SK-N-SH (cell line): ENCODE measurements at regions not wholly inside any gene's neighbourhood (a gene's known extent, or its start where the extent isn't known, plus 50 kb on each side); places are given as distances from the start of the nearest gene placed in this dataset.
A peak's percentile ranks its signal among the peaks of the same experiment; 100 is the strongest.

Experiments used
- CTCF ChIA-PET: fragments of 300-600, 350-600 bp; formaldehyde crosslinking; extraction: SDS; loops from one replicate; lab custom pipeline; 2021; lab: Yijun Ruan, JAX
- POLR2A ChIA-PET: fragments of 350-600 bp; sonication (Branson Sonifier 250); formaldehyde crosslinking; extraction: SDS; loops from one replicate; lab custom pipeline; 2020; ENCODE audit warnings: antibody characterized with exemption, inconsistent platforms; lab: Yijun Ruan, JAX
- DNase-seq: peaks from one replicate; pipeline ENCODE4 v3.0.0; 2012
- H2AFZ ChIP-seq: fragments of 200-600 bp; sonication (generic); 2 replicates; pipeline ENCODE4 v1.8.1; 2016; ENCODE audit warnings: antibody characterized with exemption, mild to moderate bottlenecking, low read depth
- H3F3A ChIP-seq: fragments of 200-600 bp; sonication (generic); replicated peaks from 2 replicates; pipeline ENCODE3; 2016; ENCODE audit warnings: antibody characterized with exemption, mild to moderate bottlenecking; ENCODE audit not compliant: insufficient read depth
- H3K27ac ChIP-seq, 2 experiments: fragments of 200-500 bp in 1 of 2; fragments of 200-600 bp in 1 of 2; sonication (Bioruptor generic) in 1 of 2; sonication (generic), shearing (Covaris generic) in 1 of 2; 2 replicates each; pipeline versions ENCODE4 v1.5.1 to v1.6.1; 2014 to 2016; ENCODE audit warnings: low read depth in 2 of 2, inconsistent platforms in 1 of 2, low read length in 1 of 2, mild to moderate bottlenecking in 1 of 2, mixed read lengths in 1 of 2
- H3K27me3 ChIP-seq: fragments of 200-600 bp; sonication (generic), shearing (Covaris generic); 2 replicates; pipeline ENCODE4 v1.6.1; 2016; ENCODE audit warnings: mixed run types; ENCODE audit not compliant: insufficient read depth
- H3K36me3 ChIP-seq, 2 experiments: fragments of 200-500 bp in 1 of 2; fragments of 200-600 bp in 1 of 2; sonication (Bioruptor generic) in 1 of 2; sonication (generic) in 1 of 2; replicated peaks in 1 of 2; 2 replicates each; pipeline versions ENCODE3 to v1.5.1; 2014 to 2016; ENCODE audit warnings: low read length in 1 of 2, mild to moderate bottlenecking in 1 of 2; ENCODE audit not compliant: insufficient read depth in 2 of 2, control insufficient read depth in 1 of 2
- H3K4me1 ChIP-seq, 2 experiments: fragments of 200-500 bp in 1 of 2; fragments of 200-600 bp in 1 of 2; sonication (Bioruptor generic) in 1 of 2; sonication (generic), shearing (Covaris generic) in 1 of 2; 2 replicates each; pipeline versions ENCODE4 v1.5.1 to v1.6.1; 2014 to 2016; ENCODE audit warnings: low read depth in 1 of 2, low read length in 1 of 2, mixed run types in 1 of 2; ENCODE audit not compliant: insufficient read depth in 2 of 2, control insufficient read depth in 1 of 2
- H3K4me2 ChIP-seq: fragments of 200-600 bp; sonication (generic), shearing (Covaris generic); 2 replicates; pipeline ENCODE4 v1.6.1; 2017; ENCODE audit warnings: mixed run types
- H3K4me3 ChIP-seq, 2 experiments: fragments of 200-500 bp in 1 of 2; fragments of 200-600 bp in 1 of 2; sonication (Bioruptor generic) in 1 of 2; sonication (generic), shearing (Covaris generic) in 1 of 2; 2 replicates each; pipeline versions ENCODE4 v1.5.1 to v1.8.1; 2014 to 2016; ENCODE audit warnings: low read depth in 2 of 2, inconsistent platforms in 1 of 2, low read length in 1 of 2, mild to moderate bottlenecking in 1 of 2, mixed read lengths in 1 of 2, moderate library complexity in 1 of 2
- H3K79me2 ChIP-seq: fragments of 200-600 bp; sonication (generic); 2 replicates; pipeline ENCODE4 v1.8.1; 2017; ENCODE audit warnings: mild to moderate bottlenecking; ENCODE audit not compliant: insufficient read depth
- H3K9ac ChIP-seq: fragments of 200-600 bp; sonication (generic); 2 replicates; pipeline ENCODE4 v1.6.1; 2017; ENCODE audit warnings: mixed run types
- H3K9me2 ChIP-seq: fragments of 200-600 bp; sonication (generic); 2 replicates; pipeline ENCODE4 v1.6.1; 2017; ENCODE audit warnings: mixed run types
- H3K9me3 ChIP-seq: fragments of 200-600 bp; sonication (generic); 2 replicates; pipeline ENCODE4 v1.6.1; 2017; ENCODE audit warnings: mixed run types, mild to moderate bottlenecking, moderate library complexity
- H4K20me1 ChIP-seq: fragments of 200-600 bp; sonication (generic); 2 replicates; pipeline ENCODE4 v1.6.1; 2017; ENCODE audit warnings: mild to moderate bottlenecking, mixed run types; ENCODE audit not compliant: insufficient read depth
- CTCF ChIP-seq: fragments of 200-600 bp; sonication (generic); IDR thresholded peaks from 2 replicates; pipeline ENCODE4 v1.6.1; 2017; ENCODE audit warnings: antibody characterized with exemption, mild to moderate bottlenecking, moderate library complexity
- EP300 ChIP-seq, 2 experiments: IDR thresholded peaks; 2 replicates each; pipeline versions ENCODE4 v1.4.0 to v1.6.1; 2012; ENCODE audit warnings: borderline replicate concordance in 1 of 2, low read depth in 1 of 2, low read length in 1 of 2
- FOSL2 ChIP-seq: IDR thresholded peaks from 2 replicates; pipeline ENCODE4 v1.4.0; 2012; ENCODE audit warnings: low read depth, mild to moderate bottlenecking, moderate library complexity, borderline replicate concordance
- POLR2AphosphoS5 ChIP-seq: IDR thresholded peaks from 2 replicates; pipeline ENCODE4 v1.6.1; 2012; ENCODE audit warnings: low read depth, low read length
- RAD21 ChIP-seq: IDR thresholded peaks from 2 replicates; pipeline ENCODE4 v1.6.1; 2012; ENCODE audit warnings: mild to moderate bottlenecking, low read length
- RCOR1 ChIP-seq: fragments of 150-350 bp; IDR thresholded peaks from 2 replicates; pipeline ENCODE4 v1.6.1; 2017; ENCODE audit warnings: antibody characterized with exemption, low read length
- SIN3A ChIP-seq: IDR thresholded peaks from 2 replicates; pipeline ENCODE4 v1.6.1; 2012; ENCODE audit warnings: low read depth, mild to moderate bottlenecking, low read length, moderate library complexity, borderline replicate concordance
- WGBS: methylation state at CpG from one replicate; pipeline ENCODE4 v1.1.6; 2017; ENCODE audit warnings: low lambda C conversion rate; 5-methylcytosine and 5-hydroxymethylcytosine counted together
- TF ChIP-seq, protein P1 (sequence below): IDR thresholded peaks from 2 replicates; pipeline ENCODE4; 2012

DNA sequence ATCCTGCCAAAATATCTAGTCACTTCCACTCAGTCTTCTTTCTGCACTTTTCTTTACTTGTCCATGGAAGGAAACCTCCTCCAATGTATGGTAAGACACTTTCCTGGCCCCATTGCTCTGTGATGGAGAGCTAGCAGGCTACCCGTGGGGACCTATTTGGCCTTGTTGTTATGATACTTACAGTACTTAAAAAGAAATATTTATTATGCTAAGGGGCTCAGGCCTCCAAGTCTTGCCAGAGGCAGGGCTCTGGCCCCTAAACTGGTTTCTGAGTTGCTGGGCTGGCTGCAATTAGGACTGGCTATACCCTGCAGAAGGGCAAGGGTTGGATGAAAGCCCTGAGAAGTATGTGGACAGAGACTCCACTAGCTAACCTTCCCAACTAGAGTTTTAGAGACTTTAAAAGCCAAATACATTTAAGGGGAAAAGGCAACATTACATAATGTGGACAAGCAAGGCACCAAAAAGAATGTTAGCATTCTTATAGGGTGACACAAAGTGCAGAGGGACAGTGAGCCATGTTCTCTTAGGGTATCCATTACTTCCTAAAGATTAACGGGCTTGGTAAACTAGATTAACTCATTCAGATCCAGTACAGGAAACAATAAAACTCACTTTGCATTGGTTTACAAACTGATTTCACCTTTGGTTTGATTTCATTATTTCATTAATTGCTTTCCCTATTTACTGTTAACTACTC lies 84.9 kb upstream of the INHBA start:
- no peaks in the 10 kb centered on the region for H3K79me2 ChIP-seq
- H3K9me3 ChIP-seq, result no peaks in the 10 kb centered on the region
- H3K27ac ChIP-seq, result no peak overlapping the region
- H3K27me3 ChIP-seq, result no peaks in the 10 kb centered on the region
- no peaks in the 10 kb centered on the region for H4K20me1 ChIP-seq
- DNase-seq, result no peak
- H3K36me3 ChIP-seq, result no peaks in the 10 kb centered on the region
- no peak overlapping the region for H3K4me3 ChIP-seq
- CTCF ChIA-PET, result no interaction called here
- WGBS, result 25% methylated on average over 2 of the region's 2 CpGs
- POLR2A ChIA-PET, result no interaction called here
- no peak for TF ChIP-seq RAD21
- no peak for TF ChIP-seq POLR2AphosphoS5
- no peak for TF ChIP-seq EP300 (IDR thresholded peaks at IDR 0.05; ENCODE audit: borderline replicate concordance in 1 of 2, low read depth in 1 of 2, low read length in 1 of 2)
- no peaks in the 10 kb centered on the region for H3K9me2 ChIP-seq
- H3F3A ChIP-seq, result no peaks in the 10 kb centered on the region
- H2AFZ ChIP-seq, result no peak overlapping the region
- peaks cover 0 to 6% of the 10 kb centered on the region in 2 experiments; a peak in 1 of 4 replicates for H3K4me1 ChIP-seq
- no peak overlapping the region for H3K4me2 ChIP-seq
- no peak overlapping the region for H3K9ac ChIP-seq

DNA sequence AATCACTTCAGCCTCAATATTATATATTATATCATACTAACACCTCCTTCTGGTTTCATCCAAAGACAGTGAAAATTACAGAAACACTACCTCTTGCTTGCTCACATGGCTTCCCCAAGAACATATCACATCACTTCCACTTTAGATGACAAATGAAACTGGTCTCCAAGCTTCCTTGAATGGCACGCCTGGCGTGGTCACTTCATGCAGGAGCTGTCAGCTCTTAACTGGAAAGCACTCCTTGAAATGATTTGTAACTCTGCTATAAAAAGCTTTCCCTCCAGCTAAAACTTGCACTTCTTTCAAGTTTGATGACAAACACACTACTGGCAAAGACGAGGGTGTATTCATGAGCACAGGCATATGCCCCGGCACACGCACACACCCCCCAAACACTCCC lies 84.1 kb upstream of the INHBA start:
- no peaks in the 10 kb centered on the region for H3K9me3 ChIP-seq
- POLR2A ChIA-PET, result no interaction called here
- no peaks in the 10 kb centered on the region for H3K9me2 ChIP-seq
- no peak overlapping the region for H3K4me3 ChIP-seq
- peaks cover 0 to 6% of the 10 kb centered on the region in 2 experiments; a peak in 1 of 4 replicates for H3K4me1 ChIP-seq
- TF ChIP-seq RCOR1, result no peak
- TF ChIP-seq, protein P1, sequence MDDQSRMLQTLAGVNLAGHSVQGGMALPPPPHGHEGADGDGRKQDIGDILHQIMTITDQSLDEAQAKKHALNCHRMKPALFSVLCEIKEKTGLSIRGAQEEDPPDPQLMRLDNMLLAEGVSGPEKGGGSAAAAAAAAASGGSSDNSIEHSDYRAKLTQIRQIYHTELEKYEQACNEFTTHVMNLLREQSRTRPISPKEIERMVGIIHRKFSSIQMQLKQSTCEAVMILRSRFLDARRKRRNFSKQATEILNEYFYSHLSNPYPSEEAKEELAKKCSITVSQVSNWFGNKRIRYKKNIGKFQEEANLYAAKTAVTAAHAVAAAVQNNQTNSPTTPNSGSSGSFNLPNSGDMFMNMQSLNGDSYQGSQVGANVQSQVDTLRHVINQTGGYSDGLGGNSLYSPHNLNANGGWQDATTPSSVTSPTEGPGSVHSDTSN, result 0 out of 2 replicates have a peak, but pooled peaks have one; percentile 12
- no peak for TF ChIP-seq SIN3A
- H3F3A ChIP-seq, result no peaks in the 10 kb centered on the region
- no peaks in the 10 kb centered on the region for H4K20me1 ChIP-seq
- no peak overlapping the region for H3K27ac ChIP-seq
- CTCF ChIA-PET, result no interaction called here
- no peaks in the 10 kb centered on the region for H3K27me3 ChIP-seq
- no peaks in the 10 kb centered on the region for H3K36me3 ChIP-seq
- no peak overlapping the region for H3K9ac ChIP-seq
- no peaks in the 10 kb centered on the region for H3K79me2 ChIP-seq
- no peak overlapping the region for H2AFZ ChIP-seq
- 71% methylated on average over 5 of the region's 5 CpGs for WGBS
- H3K4me2 ChIP-seq, result no peak overlapping the region
- DNase-seq, result no peak

DNA sequence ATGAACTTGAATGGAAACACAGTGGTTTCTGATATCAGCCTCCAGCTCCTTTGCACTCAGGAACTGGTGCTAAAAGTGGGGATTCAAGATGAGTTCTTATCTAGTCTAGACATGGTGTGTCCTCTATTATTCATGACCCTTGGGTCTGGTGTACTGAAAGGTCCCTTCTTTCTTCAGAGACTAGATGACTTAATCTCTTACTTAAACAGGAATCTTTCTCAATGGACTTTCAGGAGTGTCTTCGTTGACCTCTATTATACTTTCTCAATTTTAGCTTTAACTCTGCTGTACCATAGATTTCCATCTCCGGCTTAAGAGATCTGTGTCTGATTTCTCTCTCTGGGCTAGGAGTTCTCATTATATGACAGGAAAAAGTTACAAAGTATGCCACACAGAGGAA lies 83.5 kb upstream of the INHBA start:
- peak overlapping the region; percentile 2; the same call in 1 of the 2 replicates for H2AFZ ChIP-seq
- H3K4me1 ChIP-seq, result peaks cover 0 to 6% of the 10 kb centered on the region in 2 experiments; a peak in 1 of 4 replicates
- ChIA-PET POLR2A (no interaction called here), CTCF (interaction anchor here (1.0 kb wide), 1 partner anchor 14 kb away, joined by 3 read pairs; no protein-coding TSS in a partner anchor)
- WGBS, result 50% methylated on average over 2 of the region's 2 CpGs
- no peak overlapping the region for H3K9ac ChIP-seq
- H3K36me3 ChIP-seq, result no peaks in the 10 kb centered on the region
- H3K9me3 ChIP-seq, result no peaks in the 10 kb centered on the region
- no peaks in the 10 kb centered on the region for H4K20me1 ChIP-seq
- DNase-seq, result no peak
- no peaks in the 10 kb centered on the region for H3F3A ChIP-seq
- H3K9me2 ChIP-seq, result no peaks in the 10 kb centered on the region
- H3K4me2 ChIP-seq, result no peak overlapping the region
- H3K27me3 ChIP-seq, result no peaks in the 10 kb centered on the region
- TF ChIP-seq CTCF (no peak), FOSL2 (no peak)
- no peak overlapping the region for H3K27ac ChIP-seq
- no peak overlapping the region for H3K4me3 ChIP-seq
- no peaks in the 10 kb centered on the region for H3K79me2 ChIP-seq
